Right cardiac atrium (tissue), 5 donors: ENCODE measurements at regions not wholly inside any gene's neighbourhood (a gene's known extent, or its start where the extent isn't known, plus 50 kb on each side); places are given as distances from the start of the nearest gene placed in this dataset.

Experiments used
- ATAC-seq, 2 donors: fragments of 200-7000 bp; cut with Tn5 transposase; one replicate each; pipeline versions ENCODE4 v1.8.0 to v1.9.1; 2020; ENCODE audit warnings: moderate library complexity in 2 of 2, mild to moderate bottlenecking in 1 of 2
- DNase-seq, 3 donors: peaks; one replicate each; pipeline ENCODE4 v3.0.0-alpha.2; 2020
- H3K27ac ChIP-seq: one replicate; pipeline ENCODE4 v1.5.1; 2013; ENCODE audit warnings: mild to moderate bottlenecking, low read length, control low read depth, moderate library complexity
- H3K27me3 ChIP-seq: one replicate; pipeline ENCODE4 v1.6.1; 2013; ENCODE audit not compliant: control insufficient read depth, insufficient read depth
- H3K4me1 ChIP-seq: one replicate; pipeline ENCODE4 v1.6.1; 2013; ENCODE audit warnings: low read length; ENCODE audit not compliant: control insufficient read depth, insufficient read depth
- H3K4me3 ChIP-seq: one replicate; pipeline ENCODE4 v1.5.1; 2013; ENCODE audit warnings: low read length, control low read depth
- H3K9me3 ChIP-seq: one replicate; pipeline ENCODE4 v1.6.1; 2013; ENCODE audit warnings: low read length; ENCODE audit not compliant: control insufficient read depth
- WGBS: extraction: QIAGEN DNeasy Blood & Tissue Kit; methylation state at CpG from one replicate; pipeline ENCODE4 v1.1.7; 2013; 5-methylcytosine and 5-hydroxymethylcytosine counted together
- intact Hi-C, 4 donors: fragments of 100-400 bp; cut with DNase I; formaldehyde crosslinking; loops; one replicate each; pipeline versions ENCODE4 v1.11.0 to v1.14.0; 2022 to 2023
- donor health status: healthy with polysubstance abuse.
- donor health status: DM: no; HTN: yes; CAD: no.
- donor health status: DM: no; HTN: no; CAD: no.
- donor health status: DM: no; HTN: yes; CAD: no; lungs with severe emphysema.
- donor health status: DM: yes; HTN: yes; CAD: no.

DNA sequence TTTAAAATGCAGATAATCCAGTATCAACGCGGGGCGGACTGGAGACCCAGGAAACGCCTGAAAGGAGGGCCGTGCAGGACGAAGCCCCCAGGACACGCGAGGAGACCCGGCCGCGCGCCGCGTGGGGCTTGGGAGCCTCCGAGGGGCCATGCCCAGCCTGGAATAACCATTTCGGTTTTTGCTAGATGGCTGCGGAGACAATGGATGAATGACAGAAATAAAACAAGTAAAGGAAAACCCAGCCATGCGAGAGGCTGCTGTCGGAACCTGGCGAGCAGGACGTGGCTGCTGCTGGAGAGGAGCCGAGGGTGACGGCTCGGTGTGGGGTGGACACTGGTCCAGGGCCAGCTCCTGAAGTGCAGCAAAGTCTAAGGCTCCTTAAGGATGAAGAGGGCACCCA lies 227.2 kb upstream of the ADARB2 start:
- no peak for DNase-seq
- H3K4me1 ChIP-seq: no peaks in the 10 kb centered on the region
- no peaks in the 10 kb centered on the region for H3K27me3 ChIP-seq
- WGBS: 88% methylated on average over 24 of the region's 24 CpGs
- no peak overlapping the region for H3K27ac ChIP-seq
- no peak for ATAC-seq
- intact Hi-C loops: no loop called here
- no peak overlapping the region for H3K4me3 ChIP-seq
- no peaks in the 10 kb centered on the region for H3K9me3 ChIP-seq

- ATAC-seq: no peak
Measured at GRCh38 chr10:1963341-1963740, 226.0 kb upstream of the ADARB2 start.

GRCh38 chr10:1961989-1962388 lies 224.7 kb upstream of the ADARB2 start:
- H3K27me3 ChIP-seq: no peaks in the 10 kb centered on the region
- WGBS: 76% methylated on average over 2 of the region's 2 CpGs
- H3K4me3 ChIP-seq: no peak overlapping the region
- H3K4me1 ChIP-seq: no peaks in the 10 kb centered on the region
- intact Hi-C loops: no loop called here
- no peak for ATAC-seq
- no peaks in the 10 kb centered on the region for H3K9me3 ChIP-seq
- no peak overlapping the region for H3K27ac ChIP-seq
- DNase-seq: no peak

More at GRCh38 chr10:1963341-1963740, 226.0 kb upstream of the ADARB2 start:
- intact Hi-C loops: no loop called here
- no peak overlapping the region for H3K27ac ChIP-seq
- DNase-seq: no peak
- no peaks in the 10 kb centered on the region for H3K4me1 ChIP-seq
- WGBS: 85% methylated on average over 22 of the region's 22 CpGs
- H3K27me3 ChIP-seq: no peaks in the 10 kb centered on the region
- H3K4me3 ChIP-seq: no peak overlapping the region
- H3K9me3 ChIP-seq: no peaks in the 10 kb centered on the region

GRCh38 chr10:1960982-1961381 lies 223.7 kb upstream of the ADARB2 start:
- Histone ChIP-seq H3K4me1 (no peaks in the 10 kb centered on the region), H3K27ac (no peak overlapping the region), H3K4me3 (no peak overlapping the region), H3K27me3 (no peaks in the 10 kb centered on the region), H3K9me3 (no peaks in the 10 kb centered on the region)
- intact Hi-C loops: no loop called here
- ATAC-seq: no peak
- no peak for DNase-seq
- 83% methylated on average over 2 of the region's 2 CpGs for WGBS

- H3K9me3 ChIP-seq: no peaks in the 10 kb centered on the region
- DNase-seq (no peak), ATAC-seq (no peak)
- no peaks in the 10 kb centered on the region for H3K4me1 ChIP-seq
- H3K27me3 ChIP-seq: no peaks in the 10 kb centered on the region
- intact Hi-C loops: no loop called here
- 66% methylated on average over 4 of the region's 4 CpGs for WGBS
- H3K27ac ChIP-seq: no peak overlapping the region
- H3K4me3 ChIP-seq: no peak overlapping the region
Measured at GRCh38 chr10:1957057-1957456, 219.7 kb upstream of the ADARB2 start.

GRCh38 chr10:1954300-1954699 lies 217.0 kb upstream of the ADARB2 start:
- no peaks in the 10 kb centered on the region for H3K9me3 ChIP-seq
- no peak overlapping the region for H3K4me3 ChIP-seq
- no peak for ATAC-seq
- no peaks in the 10 kb centered on the region for H3K27me3 ChIP-seq
- WGBS: 48% methylated on average over 3 of the region's 3 CpGs
- DNase-seq: no peak
- H3K27ac ChIP-seq: no peak overlapping the region
- no peaks in the 10 kb centered on the region for H3K4me1 ChIP-seq
- intact Hi-C loops: no loop called here

GRCh38 chr10:1952126-1953095 lies 215.1 kb upstream of the ADARB2 start:
- DNase-seq (no peak), ATAC-seq (peak in 1 of 2 donors; percentile 11)
- Histone ChIP-seq H3K9me3 (no peaks in the 10 kb centered on the region), H3K27me3 (no peaks in the 10 kb centered on the region), H3K4me1 (no peaks in the 10 kb centered on the region), H3K27ac (no peak overlapping the region), H3K4me3 (no peak overlapping the region)
- 91% methylated on average over 55 of the region's 55 CpGs for WGBS
- intact Hi-C loops: no loop called here

DNA sequence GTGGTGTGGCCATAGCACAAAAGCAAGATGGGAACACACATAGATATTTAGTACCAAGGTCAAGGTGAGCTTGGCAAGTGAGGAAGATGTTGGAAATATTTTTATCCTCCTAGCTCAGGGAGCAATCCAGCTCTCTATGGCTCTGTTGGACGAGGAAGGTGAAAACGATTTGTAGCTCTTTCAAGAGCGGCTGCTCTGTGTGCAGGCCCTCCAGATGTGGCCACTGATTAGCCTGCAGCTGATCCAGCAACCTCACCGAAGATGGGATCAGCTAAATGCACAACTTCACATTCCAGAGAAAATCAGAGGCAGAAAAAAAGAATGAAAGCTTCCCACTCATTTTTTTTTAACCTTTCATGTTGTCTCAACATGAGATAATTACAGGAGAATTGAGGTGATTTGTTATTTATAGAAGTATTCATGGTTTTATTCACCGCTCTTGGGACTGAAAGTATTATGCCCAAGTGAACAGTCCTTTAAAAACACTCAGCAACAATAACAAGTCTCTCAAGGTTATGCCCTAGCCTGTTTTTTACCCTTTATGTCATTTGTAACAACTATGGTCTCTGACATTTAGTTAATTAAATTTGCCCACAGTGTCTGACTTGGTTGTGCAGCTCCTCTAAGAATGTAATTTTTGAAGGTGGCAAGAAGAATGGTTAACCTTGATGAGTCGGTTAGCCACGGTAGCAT lies 213.6 kb upstream of the ADARB2 start:
- no peak overlapping the region for H3K4me3 ChIP-seq
- WGBS: 73% methylated on average over 7 of the region's 7 CpGs

DNA sequence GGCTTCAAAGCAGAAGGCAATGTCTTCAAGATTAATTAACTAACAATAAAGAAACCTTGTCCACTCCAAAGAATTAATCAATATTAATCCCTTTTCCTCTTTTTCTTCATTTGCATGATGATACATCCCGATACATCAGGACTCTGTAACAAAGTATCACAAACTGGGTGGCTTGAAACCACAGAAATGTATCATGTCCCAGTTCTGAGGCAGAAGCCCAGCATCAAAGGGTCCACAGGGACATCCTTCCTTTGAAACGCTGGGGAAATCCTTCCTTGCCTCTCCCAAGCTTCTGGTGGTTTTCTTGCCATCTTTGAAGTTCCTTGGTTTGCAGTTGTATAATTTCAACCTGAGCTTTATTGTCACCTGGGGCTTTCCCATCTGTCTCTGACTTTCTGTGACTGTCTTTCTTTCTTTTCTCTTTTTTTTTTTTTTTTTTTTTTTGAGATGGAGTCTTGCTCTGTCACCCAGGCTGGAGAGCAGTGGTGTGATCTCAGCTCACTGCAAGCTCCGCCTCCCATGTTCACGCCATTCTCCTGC lies 210.2 kb upstream of the ADARB2 start:
- no peaks in the 10 kb centered on the region for H3K27me3 ChIP-seq
- 83% methylated on average over 4 of the region's 4 CpGs for WGBS
- H3K27ac ChIP-seq: no peak overlapping the region
- H3K4me1 ChIP-seq: no peaks in the 10 kb centered on the region
- no peak for ATAC-seq
- intact Hi-C loops: no loop called here
- DNase-seq: no peak
- no peak overlapping the region for H3K4me3 ChIP-seq
- no peaks in the 10 kb centered on the region for H3K9me3 ChIP-seq

More for the DNA sequence above, 213.6 kb upstream of the ADARB2 start:
- Histone ChIP-seq H3K4me1 (no peaks in the 10 kb centered on the region), H3K9me3 (no peaks in the 10 kb centered on the region), H3K27me3 (no peaks in the 10 kb centered on the region), H3K27ac (no peak overlapping the region)
- intact Hi-C loops: no loop called here
- no peak for ATAC-seq
- no peak for DNase-seq

- WGBS: 87% methylated on average over 11 of the region's 11 CpGs
- ATAC-seq: no peak
- intact Hi-C loops: no loop called here
Measured at GRCh38 chr10:1944487-1944886, 207.2 kb upstream of the ADARB2 start.

DNA sequence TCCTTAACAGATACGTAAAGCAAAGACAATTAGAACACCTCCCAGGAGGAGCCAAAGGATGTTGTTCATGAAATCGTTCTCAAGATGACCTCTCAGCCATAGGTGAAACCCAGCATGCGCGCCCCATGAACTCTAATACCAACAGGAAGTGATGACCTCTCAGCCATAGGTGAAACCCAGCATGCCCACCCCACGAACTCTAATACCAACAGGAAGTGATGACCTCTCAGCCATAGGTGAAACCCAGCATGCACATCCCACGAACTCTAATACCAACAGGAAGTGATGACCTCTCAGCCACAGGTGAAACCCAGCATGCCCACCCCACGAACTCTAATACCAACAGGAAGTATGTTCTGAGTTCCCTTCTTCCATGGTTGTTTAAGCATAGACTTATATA lies 205.2 kb upstream of the ADARB2 start:
- no peaks in the 10 kb centered on the region for H3K9me3 ChIP-seq
- H3K27ac ChIP-seq: no peak overlapping the region
- DNase-seq (no peak), ATAC-seq (no peak)
- H3K4me3 ChIP-seq: no peak overlapping the region
- WGBS: 54% methylated on average over 7 of the region's 7 CpGs
- no peaks in the 10 kb centered on the region for H3K27me3 ChIP-seq
- no peaks in the 10 kb centered on the region for H3K4me1 ChIP-seq
- intact Hi-C loops: no loop called here

More at GRCh38 chr10:1944487-1944886, 207.2 kb upstream of the ADARB2 start:
- DNase-seq: no peak
- Histone ChIP-seq H3K27ac (no peak overlapping the region), H3K4me1 (no peaks in the 10 kb centered on the region), H3K27me3 (no peaks in the 10 kb centered on the region), H3K4me3 (no peak overlapping the region), H3K9me3 (no peaks in the 10 kb centered on the region)
